Activated T-cell treated with anti-CD3 and anti-CD28 coated beads, Interleukin-2, amount 50 U/mL, for 72 hours (primary cell): ENCODE measurements at regions not wholly inside any gene's neighbourhood (a gene's known extent, or its start where the extent isn't known, plus 50 kb on each side); places are given as distances from the start of the nearest gene placed in this dataset.

Experiments used
- ATAC-seq, 2 donors: fragments of 150-1000 bp; cut with Tn5 transposase; replicated peaks in 1 of 2; 2 replicates each; pipeline ENCODE4 v1.10.0; 2021; ENCODE audit warnings: moderate library complexity in 2 of 2, mild to moderate bottlenecking in 1 of 2
- DNase-seq, 2 donors: peaks; one replicate each; pipeline ENCODE4 v3.0.0; 2021 to 2022; ENCODE audit warnings: mixed read lengths in 1 of 2
- H3K27ac Mint-ChIP-seq: one replicate; pipeline ENCODE4 v1.8.0; 2022; ENCODE audit warnings: mild to moderate bottlenecking, moderate library complexity, mixed read lengths
- H3K27me3 Mint-ChIP-seq: one replicate; pipeline ENCODE4 v1.8.0; 2022; ENCODE audit warnings: low read depth, mixed read lengths
- H3K36me3 Mint-ChIP-seq, 2 donors: one replicate each; pipeline ENCODE4 v1.8.0; 2022; ENCODE audit warnings: mixed read lengths in 2 of 2, mild to moderate bottlenecking in 1 of 2; ENCODE audit not compliant: insufficient read depth in 2 of 2
- H3K4me1 Mint-ChIP-seq: one replicate; pipeline ENCODE4 v1.8.0; 2022; ENCODE audit warnings: low read depth, mixed read lengths
- H3K4me3 Mint-ChIP-seq, 2 donors: one replicate each; pipeline ENCODE4 v1.8.0; 2022; ENCODE audit warnings: mild to moderate bottlenecking in 2 of 2, mixed read lengths in 2 of 2, moderate library complexity in 2 of 2
- H3K9me3 Mint-ChIP-seq, 2 donors: one replicate each; pipeline ENCODE4 v1.8.0; 2022; ENCODE audit warnings: mixed read lengths in 2 of 2

GRCh38 chr2:30382162-30382783 is 64.8 kb upstream of the LCLAT1 start:
- Mint-ChIP-seq H3K9me3 (peaks cover 1 to 3% of the 10 kb centered on the region in 2 donors), H3K27me3 (peaks cover 24% of the 10 kb centered on the region), H3K4me3 (no peak overlapping the region), H3K36me3 (no peaks in the 10 kb centered on the region), H3K4me1 (no peaks in the 10 kb centered on the region), H3K27ac (no peak overlapping the region)
- ATAC-seq (no peak), DNase-seq (no peak)

- Mint-ChIP-seq H3K9me3 (peaks cover 1 to 3% of the 10 kb centered on the region in 2 donors), H3K27me3 (peaks cover 24% of the 10 kb centered on the region), H3K27ac (no peak overlapping the region), H3K36me3 (no peaks in the 10 kb centered on the region), H3K4me1 (no peaks in the 10 kb centered on the region), H3K4me3 (no peak overlapping the region)
- DNase-seq (no peak), ATAC-seq (no peak)
These were observed 64.1 kb upstream of the LCLAT1 start for GRCh38 chr2:30382995-30383394.

- no peak for ATAC-seq
- Mint-ChIP-seq H3K27me3 (peaks cover 24% of the 10 kb centered on the region), H3K36me3 (no peaks in the 10 kb centered on the region), H3K9me3 (peaks cover 1 to 3% of the 10 kb centered on the region in 2 donors), H3K27ac (no peak overlapping the region), H3K4me3 (no peak overlapping the region), H3K4me1 (no peaks in the 10 kb centered on the region)
- no peak for DNase-seq
These were observed 61.7 kb upstream of the LCLAT1 start for GRCh38 chr2:30385327-30385726.

- Mint-ChIP-seq H3K36me3 (no peaks in the 10 kb centered on the region), H3K4me3 (no peak overlapping the region), H3K27me3 (no peaks in the 10 kb centered on the region), H3K4me1 (no peaks in the 10 kb centered on the region), H3K9me3 (peaks cover 0 to 1% of the 10 kb centered on the region in 2 donors), H3K27ac (no peak overlapping the region)
- ATAC-seq (no peak), DNase-seq (no peak)
These were observed 54.9 kb upstream of the LCLAT1 start for GRCh38 chr2:30392097-30392496.

GRCh38 chr2:30393510-30393909 is 53.5 kb upstream of the LCLAT1 start:
- Mint-ChIP-seq H3K9me3 (peaks cover 0 to 4% of the 10 kb centered on the region in 2 donors), H3K36me3 (no peaks in the 10 kb centered on the region), H3K4me3 (no peak overlapping the region), H3K4me1 (no peaks in the 10 kb centered on the region), H3K27me3 (no peaks in the 10 kb centered on the region), H3K27ac (no peak overlapping the region)
- no peak for DNase-seq
- no peak for ATAC-seq

- H3K9me3 Mint-ChIP-seq, result peaks cover 0 to 4% of the 10 kb centered on the region in 2 donors
- H3K36me3 Mint-ChIP-seq, result no peaks in the 10 kb centered on the region
- no peak for ATAC-seq
- H3K4me3 Mint-ChIP-seq, result no peak overlapping the region
- H3K4me1 Mint-ChIP-seq, result no peaks in the 10 kb centered on the region
- DNase-seq, result no peak
- H3K27me3 Mint-ChIP-seq, result no peaks in the 10 kb centered on the region
- H3K27ac Mint-ChIP-seq, result no peak overlapping the region
These were observed 53.0 kb upstream of the LCLAT1 start for GRCh38 chr2:30394096-30394495.

GRCh38 chr2:30396436-30397232 is 50.4 kb upstream of the LCLAT1 start:
- ATAC-seq (no peak), DNase-seq (no peak)
- Mint-ChIP-seq H3K27me3 (no peaks in the 10 kb centered on the region), H3K9me3 (peaks cover 0 to 4% of the 10 kb centered on the region in 2 donors), H3K36me3 (no peaks in the 10 kb centered on the region), H3K4me1 (no peaks in the 10 kb centered on the region), H3K27ac (no peak overlapping the region), H3K4me3 (no peak overlapping the region)
